Naive thymus-derived CD8-positive, alpha-beta T cell (primary cell): ENCODE measurements at regions not wholly inside any gene's neighbourhood (a gene's known extent, or its start where the extent isn't known, plus 50 kb on each side); places are given as distances from the start of the nearest gene placed in this dataset.

ENCODE experiments used
- ATAC-seq, 2 donors: fragments of 150-1000 bp; cut with Tn5 transposase in 1 of 2; sonication (Bioruptor Pico), chemical (Tn5 transposase) in 1 of 2; 1 replicate in 1 of 2; 2 replicates in 1 of 2; pipeline ENCODE4 v1.10.0; 2021; ENCODE audit warnings: mild to moderate bottlenecking in 2 of 2, moderate library complexity in 2 of 2
- POLR2A ChIA-PET: fragments of 350-600 bp; sonication (Branson Sonifier 250); formaldehyde crosslinking; loops from one replicate; lab custom pipeline; 2021; ENCODE audit warnings: antibody characterized with exemption; lab: Charles Lee
- DNase-seq, 10 donors: peaks; one replicate each; pipeline versions ENCODE4 v3.0.0 to v3.0.0-alpha.2; 2020 to 2022
- H3K27ac Mint-ChIP-seq, 10 donors: one replicate each; pipeline ENCODE4 v1.8.0; 2020 to 2022; ENCODE audit warnings: mild to moderate bottlenecking in 10 of 10, mixed read lengths in 10 of 10, moderate library complexity in 4 of 10, inconsistent platforms in 1 of 10
- H3K27me3 Mint-ChIP-seq, 5 donors: one replicate each; pipeline ENCODE4 v1.8.0; 2021 to 2022; ENCODE audit warnings: mixed read lengths in 5 of 5
- H3K36me3 Mint-ChIP-seq, 3 donors: one replicate each; pipeline ENCODE4 v1.8.0; 2020 to 2022; ENCODE audit warnings: mixed read lengths in 3 of 3, mild to moderate bottlenecking in 2 of 3, inconsistent platforms in 1 of 3
- H3K4me1 Mint-ChIP-seq, 4 donors: one replicate each; pipeline ENCODE4 v1.8.0; 2021 to 2022; ENCODE audit warnings: mixed read lengths in 4 of 4
- H3K4me3 Mint-ChIP-seq, 10 donors: one replicate each; pipeline ENCODE4 v1.8.0; 2020 to 2022; ENCODE audit warnings: mild to moderate bottlenecking in 10 of 10, mixed read lengths in 10 of 10, moderate library complexity in 6 of 10, inconsistent platforms in 1 of 10
- H3K9me3 Mint-ChIP-seq, 9 donors: one replicate each; pipeline ENCODE4 v1.8.0; 2020 to 2022; ENCODE audit warnings: mixed read lengths in 9 of 9, mild to moderate bottlenecking in 3 of 9, inconsistent platforms in 1 of 9, moderate library complexity in 1 of 9

DNA sequence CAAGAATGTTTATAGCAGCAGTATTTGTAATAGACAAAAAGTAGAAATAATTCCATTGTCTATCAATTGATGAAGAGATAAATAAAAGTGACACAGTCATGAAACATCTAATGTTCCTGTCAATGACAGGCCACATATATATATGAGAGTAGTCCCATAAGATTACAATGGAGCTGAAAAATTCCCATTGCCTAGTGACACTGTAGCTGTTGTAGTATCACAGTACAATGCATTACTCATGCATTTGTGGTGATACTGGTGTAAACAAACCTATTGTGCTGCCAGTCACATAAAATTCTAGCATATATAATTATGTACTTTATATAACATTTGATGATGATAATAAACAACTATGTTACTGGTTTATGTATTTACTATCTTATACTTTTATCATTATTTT, 141.9 kb upstream of the LYPLAL1 start:
- Mint-ChIP-seq H3K36me3 (no peaks in the 10 kb centered on the region), H3K4me3 (no peak overlapping the region), H3K27ac (no peak overlapping the region), H3K27me3 (peaks cover 0 to 1% (median 0%) of the 10 kb centered on the region in 5 donors), H3K4me1 (no peaks in the 10 kb centered on the region), H3K9me3 (peaks cover 0 to 9% (median 0%) of the 10 kb centered on the region in 9 donors)
- POLR2A ChIA-PET: no interaction called here
- no peak for DNase-seq
- no peak for ATAC-seq

GRCh38 chr1:219038398-219038797, 135.3 kb upstream of the LYPLAL1 start:
- ATAC-seq: no peak
- POLR2A ChIA-PET: no interaction called here
- H3K27ac Mint-ChIP-seq: no peak overlapping the region

DNA sequence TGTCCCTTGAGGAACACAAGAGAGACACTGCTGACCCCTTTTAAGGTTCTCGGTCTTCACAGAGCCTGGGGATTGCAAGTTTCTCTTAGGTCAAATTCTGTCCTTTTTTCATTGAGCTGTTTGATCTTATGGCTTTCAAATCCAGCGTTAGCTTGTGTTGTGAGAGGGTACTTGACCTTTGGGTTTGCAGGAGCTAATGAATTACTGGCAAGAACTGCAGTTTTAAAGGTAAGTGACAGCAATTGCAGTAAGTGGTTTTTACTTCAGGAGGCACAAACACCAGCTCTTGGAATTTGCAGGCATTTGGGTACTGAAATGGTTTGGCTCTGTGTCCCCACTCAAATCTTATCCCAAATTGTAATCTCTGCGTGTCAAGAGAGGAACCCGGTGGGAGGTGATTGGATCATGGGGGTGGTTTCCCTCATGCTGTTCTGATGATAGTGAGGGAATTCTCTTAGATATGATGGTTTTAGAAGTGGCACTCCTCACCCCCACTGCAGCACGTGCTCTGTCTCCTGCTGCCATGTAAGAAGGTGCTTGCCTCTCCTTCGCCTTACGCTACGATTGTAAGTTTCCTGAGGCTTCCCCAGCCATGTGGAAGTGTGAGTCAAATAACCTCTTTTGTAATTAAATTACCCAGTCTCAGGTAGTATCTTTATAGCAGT, 134.5 kb upstream of the LYPLAL1 start:
- Mint-ChIP-seq H3K27ac (no peak overlapping the region), H3K27me3 (peaks cover 0 to 1% (median 0%) of the 10 kb centered on the region in 5 donors), H3K4me1 (no peaks in the 10 kb centered on the region), H3K9me3 (peaks cover 0 to 3% (median 0%) of the 10 kb centered on the region in 9 donors), H3K36me3 (no peaks in the 10 kb centered on the region), H3K4me3 (no peak overlapping the region)
- no peak for ATAC-seq
- no peak for DNase-seq
- POLR2A ChIA-PET: no interaction called here

More at GRCh38 chr1:219038398-219038797, 135.3 kb upstream of the LYPLAL1 start:
- Mint-ChIP-seq H3K36me3 (no peaks in the 10 kb centered on the region), H3K9me3 (peaks cover 0 to 3% (median 0%) of the 10 kb centered on the region in 9 donors), H3K27me3 (peaks cover 0 to 1% (median 0%) of the 10 kb centered on the region in 5 donors), H3K4me3 (no peak overlapping the region), H3K4me1 (no peaks in the 10 kb centered on the region)
- DNase-seq: no peak

DNA sequence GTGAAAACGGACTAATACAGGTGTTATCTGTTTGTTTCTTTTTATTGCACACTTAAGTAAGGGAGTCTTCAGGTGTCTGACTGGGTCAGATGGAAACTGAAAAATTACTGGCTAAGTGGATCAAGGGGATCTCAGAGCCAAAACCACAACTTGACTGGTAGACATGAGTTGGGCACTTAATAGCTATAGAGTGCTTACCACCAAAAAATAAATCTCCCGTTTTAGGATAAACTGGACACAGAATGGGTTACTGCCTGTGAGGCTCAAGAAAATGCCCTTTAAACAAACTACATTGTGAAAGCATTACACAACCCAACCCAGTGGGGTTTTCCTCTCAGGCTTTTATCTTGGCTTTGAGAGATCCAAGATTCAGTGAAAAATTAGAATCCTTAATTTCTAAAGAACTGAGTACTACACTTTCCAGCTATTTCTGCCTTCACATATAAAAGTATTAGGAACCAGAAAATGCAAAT, 134.0 kb upstream of the LYPLAL1 start:
- H3K4me1 Mint-ChIP-seq: no peaks in the 10 kb centered on the region
- ATAC-seq (no peak), DNase-seq (no peak)
- no peak overlapping the region for H3K27ac Mint-ChIP-seq
- H3K36me3 Mint-ChIP-seq: no peaks in the 10 kb centered on the region
- POLR2A ChIA-PET: no interaction called here
- H3K4me3 Mint-ChIP-seq: no peak overlapping the region
- H3K9me3 Mint-ChIP-seq: peaks cover 0 to 3% (median 0%) of the 10 kb centered on the region in 9 donors
- H3K27me3 Mint-ChIP-seq: peaks cover 0 to 1% (median 0%) of the 10 kb centered on the region in 5 donors

DNA sequence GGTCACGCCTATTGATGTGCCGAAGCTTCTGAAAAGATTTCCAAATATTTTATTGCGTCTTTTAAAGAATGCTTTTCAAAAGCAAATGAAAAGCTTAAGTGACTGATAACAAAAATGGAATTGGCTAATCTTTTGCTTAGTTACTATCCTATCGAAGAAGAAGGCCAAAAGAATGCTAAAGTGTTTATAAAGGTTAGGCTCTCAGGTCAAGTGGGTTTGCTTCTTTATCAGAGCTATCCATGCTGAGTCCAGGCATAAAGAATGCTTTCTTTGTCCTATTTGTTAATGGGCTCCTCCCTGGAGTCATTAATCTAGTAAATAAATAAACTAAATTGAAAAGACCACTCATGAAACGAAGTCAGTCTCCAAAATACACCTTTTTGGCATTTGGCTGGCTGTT, 133.4 kb upstream of the LYPLAL1 start:
- no peak for DNase-seq
- Mint-ChIP-seq H3K27me3 (peaks cover 0 to 1% (median 0%) of the 10 kb centered on the region in 5 donors), H3K36me3 (no peaks in the 10 kb centered on the region), H3K4me3 (no peak overlapping the region), H3K27ac (no peak overlapping the region), H3K4me1 (no peaks in the 10 kb centered on the region), H3K9me3 (peaks cover 0 to 3% (median 0%) of the 10 kb centered on the region in 9 donors)
- POLR2A ChIA-PET: no interaction called here
- no peak for ATAC-seq

DNA sequence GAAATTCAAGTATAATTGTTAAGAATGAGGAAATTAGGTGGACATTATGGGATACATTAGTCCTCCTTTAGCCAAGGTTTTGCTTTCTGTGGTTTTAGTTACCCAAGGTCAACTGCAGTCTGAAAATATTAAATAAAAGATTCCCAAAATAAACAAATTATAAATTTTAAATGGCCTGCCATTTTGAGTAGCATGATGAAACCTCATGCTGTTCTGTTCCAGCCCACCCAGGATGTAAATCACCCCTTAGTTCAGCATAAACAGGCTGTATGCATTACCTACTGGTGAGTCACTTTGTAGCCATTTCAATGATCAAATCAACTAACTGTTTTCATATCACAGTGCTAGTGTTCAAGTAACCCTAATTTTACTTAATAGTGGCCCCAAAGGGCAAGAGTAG, 132.5 kb upstream of the LYPLAL1 start:
- H3K36me3 Mint-ChIP-seq: no peaks in the 10 kb centered on the region
- no peak for ATAC-seq

DNA sequence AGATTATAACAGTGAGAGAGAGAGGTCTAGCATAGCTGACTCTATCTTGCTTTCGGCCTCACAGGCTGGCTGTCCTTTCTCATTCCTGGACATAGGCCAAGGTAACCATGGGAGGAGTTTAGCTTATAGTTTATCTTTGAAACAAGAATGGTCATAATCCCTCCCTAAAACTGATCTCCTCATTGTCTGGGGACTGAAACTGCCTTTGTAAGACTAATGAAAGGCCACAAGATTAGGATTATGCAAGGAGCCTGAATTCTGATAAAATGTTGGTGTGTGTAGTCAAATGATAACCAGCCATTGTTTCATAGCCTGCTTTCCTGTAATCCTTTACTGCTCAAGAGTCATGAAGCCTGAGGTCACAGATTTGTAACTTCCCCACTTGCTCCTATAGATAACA, 131.9 kb upstream of the LYPLAL1 start:
- H3K9me3 Mint-ChIP-seq: peaks cover 0 to 3% (median 0%) of the 10 kb centered on the region in 9 donors
- no peaks in the 10 kb centered on the region for H3K27me3 Mint-ChIP-seq
- no peaks in the 10 kb centered on the region for H3K4me1 Mint-ChIP-seq
- ATAC-seq (no peak), DNase-seq (no peak)
- H3K27ac Mint-ChIP-seq: no peak overlapping the region
- H3K4me3 Mint-ChIP-seq: no peak overlapping the region
- POLR2A ChIA-PET: no interaction called here
- no peaks in the 10 kb centered on the region for H3K36me3 Mint-ChIP-seq

More for the DNA sequence above, 132.5 kb upstream of the LYPLAL1 start:
- POLR2A ChIA-PET: no interaction called here
- Mint-ChIP-seq H3K4me3 (no peak overlapping the region), H3K27me3 (peaks cover 0 to 1% (median 0%) of the 10 kb centered on the region in 5 donors), H3K27ac (no peak overlapping the region), H3K4me1 (no peaks in the 10 kb centered on the region), H3K9me3 (peaks cover 0 to 3% (median 0%) of the 10 kb centered on the region in 9 donors)
- DNase-seq: no peak

- Mint-ChIP-seq H3K27me3 (no peaks in the 10 kb centered on the region), H3K4me1 (no peaks in the 10 kb centered on the region), H3K27ac (no peak overlapping the region), H3K36me3 (no peaks in the 10 kb centered on the region), H3K9me3 (peaks cover 0 to 3% (median 0%) of the 10 kb centered on the region in 9 donors), H3K4me3 (no peak overlapping the region)
- no peak for DNase-seq
- POLR2A ChIA-PET: no interaction called here
- ATAC-seq: no peak
These were observed 130.9 kb upstream of the LYPLAL1 start for GRCh38 chr1:219042769-219043168.

GRCh38 chr1:219045246-219045645, 128.4 kb upstream of the LYPLAL1 start:
- POLR2A ChIA-PET: no interaction called here
- no peak for DNase-seq
- Mint-ChIP-seq H3K9me3 (peaks cover 0 to 5% (median 0%) of the 10 kb centered on the region in 9 donors), H3K27ac (no peak overlapping the region), H3K4me1 (no peaks in the 10 kb centered on the region), H3K4me3 (no peak overlapping the region), H3K27me3 (peaks cover 0 to 6% (median 2%) of the 10 kb centered on the region in 5 donors), H3K36me3 (no peaks in the 10 kb centered on the region)
- ATAC-seq: no peak

- Mint-ChIP-seq H3K4me1 (no peaks in the 10 kb centered on the region), H3K27me3 (peaks cover 0 to 13% (median 2%) of the 10 kb centered on the region in 5 donors), H3K27ac (no peak overlapping the region), H3K36me3 (no peaks in the 10 kb centered on the region), H3K4me3 (no peak overlapping the region), H3K9me3 (peaks cover 0 to 3% (median 0%) of the 10 kb centered on the region in 9 donors)
- no peak for ATAC-seq
- no peak for DNase-seq
- POLR2A ChIA-PET: no interaction called here
These were observed 124.2 kb upstream of the LYPLAL1 start for GRCh38 chr1:219049501-219049900.

DNA sequence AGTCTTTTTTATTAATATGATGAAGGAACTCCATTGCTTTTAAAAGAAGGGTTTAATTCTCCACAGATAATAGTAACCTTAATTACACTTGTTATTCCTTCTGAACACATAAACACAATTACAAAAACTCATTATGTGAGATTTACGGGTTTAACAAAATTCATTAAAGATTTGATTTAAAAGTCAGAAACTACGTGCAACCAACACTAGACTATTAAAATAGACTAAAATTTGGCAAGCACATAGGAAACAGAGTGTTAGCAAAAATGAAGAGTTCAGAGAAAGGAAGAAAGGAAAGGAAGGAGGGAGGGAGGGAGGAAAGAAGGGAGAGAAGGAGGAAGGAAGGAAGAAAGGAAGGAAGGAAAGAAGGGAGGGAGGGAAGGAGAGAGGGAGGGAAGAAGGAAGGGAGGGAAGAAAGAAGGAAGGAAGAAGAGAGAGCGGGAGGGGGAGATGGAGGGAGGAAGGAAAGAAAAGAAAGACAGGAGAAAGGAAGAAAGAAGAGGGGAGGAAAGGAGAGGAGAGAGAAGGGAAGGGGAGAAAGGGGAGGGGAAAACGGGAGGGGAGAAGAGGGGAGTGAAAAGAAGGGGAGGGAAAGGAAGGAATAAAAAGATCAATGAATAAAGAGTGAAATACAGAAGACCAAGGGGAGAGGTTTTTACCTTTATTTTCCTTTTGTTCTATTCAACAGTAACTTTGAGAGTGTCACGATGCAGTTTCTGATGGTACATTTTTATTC, 123.4 kb upstream of the LYPLAL1 start:
- no peaks in the 10 kb centered on the region for H3K36me3 Mint-ChIP-seq
- H3K9me3 Mint-ChIP-seq: peaks cover 0 to 3% (median 0%) of the 10 kb centered on the region in 9 donors
- no peak overlapping the region for H3K4me3 Mint-ChIP-seq
- peaks cover 0 to 13% (median 3%) of the 10 kb centered on the region in 5 donors for H3K27me3 Mint-ChIP-seq
- ATAC-seq (no peak), DNase-seq (no peak)
- no peaks in the 10 kb centered on the region for H3K4me1 Mint-ChIP-seq
- POLR2A ChIA-PET: no interaction called here
- peak overlapping the region in 1 of 10 donors; percentile 68 for H3K27ac Mint-ChIP-seq

DNA sequence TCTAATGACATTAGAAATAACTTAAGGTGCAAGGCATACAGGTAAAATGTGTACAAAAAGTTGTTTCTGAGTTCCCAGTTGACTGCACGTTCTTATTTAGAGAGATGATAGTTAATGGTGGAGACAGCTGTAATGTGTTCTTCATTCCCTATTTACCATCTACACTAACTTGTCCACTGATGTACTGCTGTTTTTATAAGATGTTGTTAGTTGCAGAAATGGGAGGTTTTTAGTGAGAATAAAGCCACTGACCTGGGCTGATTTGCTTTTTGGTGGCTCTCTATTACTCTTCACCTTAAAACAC, 122.9 kb upstream of the LYPLAL1 start:
- ATAC-seq (no peak), DNase-seq (no peak)
- H3K27me3 Mint-ChIP-seq: peaks cover 0 to 13% (median 3%) of the 10 kb centered on the region in 5 donors
- peaks cover 0 to 4% (median 0%) of the 10 kb centered on the region in 9 donors for H3K9me3 Mint-ChIP-seq
- H3K4me1 Mint-ChIP-seq: no peaks in the 10 kb centered on the region
- POLR2A ChIA-PET: no interaction called here
- no peak overlapping the region for H3K4me3 Mint-ChIP-seq
- no peak overlapping the region for H3K27ac Mint-ChIP-seq
- H3K36me3 Mint-ChIP-seq: no peaks in the 10 kb centered on the region

GRCh38 chr1:219051547-219051946, 122.1 kb upstream of the LYPLAL1 start:
- POLR2A ChIA-PET: no interaction called here
- peaks cover 0 to 7% (median 2%) of the 10 kb centered on the region in 9 donors for H3K9me3 Mint-ChIP-seq
- H3K27ac Mint-ChIP-seq: no peak overlapping the region
- DNase-seq: no peak
- H3K27me3 Mint-ChIP-seq: peaks cover 0 to 13% (median 3%) of the 10 kb centered on the region in 5 donors
- H3K4me3 Mint-ChIP-seq: no peak overlapping the region
- no peaks in the 10 kb centered on the region for H3K36me3 Mint-ChIP-seq
- no peaks in the 10 kb centered on the region for H3K4me1 Mint-ChIP-seq
- ATAC-seq: no peak
